ENCODE measurements at regions not wholly inside any gene's neighbourhood (a gene's known extent, or its start where the extent isn't known, plus 50 kb on each side); places are given as distances from the start of the nearest gene placed in this dataset.

- intact Hi-C loops (cut with DNase I): no loop called here
- DNase-seq: no peak
Observed at GRCh38 chr5:57568136-57568535, 85.5 kb upstream of the ACTBL2 start.

GRCh38 chr5:57566914-57567313 lies 84.3 kb upstream of the ACTBL2 start:
- intact Hi-C loops (cut with DNase I): no loop called here

GRCh38 chr5:57561231-57561842 lies 78.7 kb upstream of the ACTBL2 start:
- no peak for DNase-seq
- intact Hi-C loops (cut with DNase I): no loop called here

More at GRCh38 chr5:57566914-57567313, 84.3 kb upstream of the ACTBL2 start:
- peak in 1 of 42 donors; percentile 33 for DNase-seq

- intact Hi-C loops (cut with DNase I): no loop called here
- no peak for DNase-seq
Observed at GRCh38 chr5:57559110-57559635, 76.6 kb upstream of the ACTBL2 start.

GRCh38 chr5:57552033-57552432 lies 69.4 kb upstream of the ACTBL2 start:
- DNase-seq: no peak
- intact Hi-C loops (cut with DNase I): no loop called here

- DNase-seq: no peak
- intact Hi-C loops (cut with DNase I): no loop called here
Observed at GRCh38 chr5:57551251-57551650, 68.6 kb upstream of the ACTBL2 start.

- intact Hi-C loops (cut with DNase I): no loop called here
Observed at GRCh38 chr5:57550132-57550531, 67.5 kb upstream of the ACTBL2 start.

GRCh38 chr5:57549566-57549965 lies 67.0 kb upstream of the ACTBL2 start:
- DNase-seq: no peak
- intact Hi-C loops (cut with DNase I): no loop called here

More at GRCh38 chr5:57550132-57550531, 67.5 kb upstream of the ACTBL2 start:
- no peak for DNase-seq

- DNase-seq: no peak
Observed at GRCh38 chr5:57540823-57541222, 58.2 kb upstream of the ACTBL2 start.

GRCh38 chr5:57539281-57539701 lies 56.7 kb upstream of the ACTBL2 start:
- no peak for DNase-seq
- intact Hi-C loops (cut with DNase I): no loop called here

More at GRCh38 chr5:57540823-57541222, 58.2 kb upstream of the ACTBL2 start:
- intact Hi-C loops (cut with DNase I): no loop called here

- intact Hi-C loops (cut with DNase I): no loop called here
- peak; percentile 13 to 82 (median 62) for DNase-seq
Observed at GRCh38 chr5:57538341-57538955, 55.8 kb upstream of the ACTBL2 start.

- intact Hi-C loops (cut with DNase I): no loop called here
- no peak for DNase-seq
Observed at GRCh38 chr5:57537811-57538210, 55.2 kb upstream of the ACTBL2 start.

- intact Hi-C loops (cut with DNase I): no loop called here
Observed at GRCh38 chr5:57532513-57533497, 50.2 kb upstream of the ACTBL2 start.

More at GRCh38 chr5:57532513-57533497, 50.2 kb upstream of the ACTBL2 start:
- peak in 25 of 42 donors; percentile 13 to 82 (median 37) for DNase-seq

All from head of caudate nucleus (tissue), 42 donors.